PC-9 (cell line): ENCODE measurements at regions not wholly inside any gene's neighbourhood (a gene's known extent, or its start where the extent isn't known, plus 50 kb on each side); places are given as distances from the start of the nearest gene placed in this dataset.

Experiments used
- BruUV-seq: library from RNA; stranded (reverse); fragments of 400-500 nt; replicated peaks from 2 replicates; lab custom pipeline; 2021; lab: Mats Ljungman, UMichigan
- CTCF ChIA-PET: fragments of 300-600 bp; sonication (Branson Sonifier 250); formaldehyde crosslinking; loops from one replicate; lab custom pipeline; 2022; ENCODE audit warnings: antibody characterized with exemption; lab: Charles Lee
- POLR2A ChIA-PET: fragments of 300-600 bp; sonication (Branson Sonifier 250); formaldehyde crosslinking; loops from one replicate; lab custom pipeline; 2022; ENCODE audit warnings: antibody characterized with exemption; ENCODE audit not compliant: unreplicated experiment; lab: Charles Lee
- DNase-seq, 2 experiments: peaks; one replicate each; pipeline versions ENCODE4 v3.0.0 to v3.0.0-alpha.2; 2015 to 2022; ENCODE audit warnings: mixed read lengths in 1 of 2
- H2AFZ ChIP-seq: fragments of 200-600 bp; sonication (generic); 2 replicates; pipeline ENCODE4 v1.8.1; 2017; ENCODE audit warnings: antibody characterized with exemption
- H3F3A ChIP-seq: fragments of 200-600 bp; sonication (generic); 2 replicates; pipeline ENCODE4 v1.8.1; 2017; ENCODE audit warnings: antibody characterized with exemption, mild to moderate bottlenecking, low read depth; ENCODE audit not compliant: insufficient read depth
- H3K27ac ChIP-seq: fragments of 200-600 bp; sonication (generic); 2 replicates; pipeline ENCODE4 v1.6.1; 2016; ENCODE audit warnings: mixed run types
- H3K27me3 ChIP-seq: fragments of 200-600 bp; sonication (generic); 2 replicates; pipeline ENCODE4 v1.6.1; 2016; ENCODE audit warnings: low read depth, mixed run types; ENCODE audit not compliant: insufficient read depth
- H3K36me3 ChIP-seq: fragments of 200-600 bp; sonication (generic); 2 replicates; pipeline ENCODE4 v1.6.1; 2016; ENCODE audit warnings: low read depth, mixed run types
- H3K4me1 ChIP-seq: fragments of 200-600 bp; sonication (generic); replicated peaks from 2 replicates; pipeline ENCODE4 v1.6.1; 2016; ENCODE audit warnings: mixed run types; ENCODE audit not compliant: insufficient read depth
- H3K4me2 ChIP-seq: fragments of 200-600 bp; sonication (generic); 2 replicates; pipeline ENCODE4 v1.6.1; 2017; ENCODE audit warnings: mixed run types
- H3K4me3 ChIP-seq: fragments of 200-600 bp; sonication (generic); 2 replicates; pipeline ENCODE4 v1.6.1; 2016; ENCODE audit warnings: mixed run types
- H3K79me2 ChIP-seq: fragments of 200-600 bp; sonication (generic); 2 replicates; pipeline ENCODE4 v1.6.1; 2017; ENCODE audit warnings: low read depth, mixed run types
- H3K9me2 ChIP-seq: fragments of 200-600 bp; sonication (generic); 2 replicates; pipeline ENCODE4 v1.8.1; 2017; ENCODE audit warnings: mild to moderate bottlenecking; ENCODE audit not compliant: insufficient read depth
- H3K9me3 ChIP-seq: fragments of 200-600 bp; sonication (generic); 2 replicates; pipeline ENCODE4 v1.8.1; 2016; ENCODE audit warnings: low read depth; ENCODE audit not compliant: insufficient read depth
- H4K20me1 ChIP-seq: fragments of 200-600 bp; sonication (generic); 2 replicates; pipeline ENCODE4 v1.8.1; 2017; ENCODE audit not compliant: insufficient read depth
- CTCF ChIP-seq: fragments of 200-600 bp; sonication (generic); conservative IDR thresholded peaks from 2 replicates; pipeline ENCODE4 v1.6.1; 2017; ENCODE audit warnings: mixed run types, antibody characterized with exemption, mild to moderate bottlenecking, moderate library complexity
- EZH2 ChIP-seq: fragments of 200-600 bp; sonication (generic); IDR thresholded peaks from 2 replicates; pipeline ENCODE4 v1.8.0; 2017; ENCODE audit warnings: antibody characterized with exemption, low read depth
- intact Hi-C: fragments of 100-400 bp; cut with micrococcal nuclease; formaldehyde crosslinking; loops from one replicate; pipeline ENCODE4 v1.10.0; 2022; ENCODE audit not compliant: unreplicated experiment

- Histone ChIP-seq H3K36me3 (no peaks in the 10 kb centered on the region), H3K4me3 (no peak overlapping the region), H3K79me2 (no peaks in the 10 kb centered on the region), H3K27me3 (no peaks in the 10 kb centered on the region), H2AFZ (peak overlapping the region; percentile 41; the same call in 1 of the 2 replicates), H3K9me3 (no peaks in the 10 kb centered on the region), H3K27ac (no peak overlapping the region), H3K4me1 (no peaks in the 10 kb centered on the region), H3K4me2 (no peak overlapping the region), H3K9me2 (no peaks in the 10 kb centered on the region), H4K20me1 (no peaks in the 10 kb centered on the region), H3F3A (no peaks in the 10 kb centered on the region)
- intact Hi-C loops = no loop called here
- CTCF ChIA-PET = interaction anchor here (0.7 kb wide), 1 partner anchor 1241 kb away, joined by 3 read pairs; no protein-coding TSS in a partner anchor
- no peak for DNase-seq
- no TSS peak for BruUV-seq
- POLR2A ChIA-PET = no interaction called here
- TF ChIP-seq EZH2 (no peak), CTCF (no peak)
Measured at GRCh38 chr13:54004026-54004699, 975.5 kb downstream of the OLFM4 start.

- CTCF ChIA-PET = no interaction called here
- TF ChIP-seq CTCF (no peak), EZH2 (no peak)
- POLR2A ChIA-PET = interaction anchor here (0.7 kb wide), 1 partner anchor 86 kb away, joined by 3 read pairs; no protein-coding TSS in a partner anchor
- no peak overlapping the region for H2AFZ ChIP-seq
- no peaks in the 10 kb centered on the region for H3K79me2 ChIP-seq
- no peak for DNase-seq
- H3K36me3 ChIP-seq = no peaks in the 10 kb centered on the region
- H4K20me1 ChIP-seq = no peaks in the 10 kb centered on the region
- no peaks in the 10 kb centered on the region for H3F3A ChIP-seq
- no peaks in the 10 kb centered on the region for H3K9me3 ChIP-seq
- BruUV-seq = no TSS peak
- H3K4me2 ChIP-seq = no peak overlapping the region
- no peaks in the 10 kb centered on the region for H3K4me1 ChIP-seq
- no peak overlapping the region for H3K4me3 ChIP-seq
- no peak overlapping the region for H3K27ac ChIP-seq
- H3K27me3 ChIP-seq = no peaks in the 10 kb centered on the region
- no peaks in the 10 kb centered on the region for H3K9me2 ChIP-seq
- intact Hi-C loops = no loop called here
Measured at GRCh38 chr13:54016542-54016941, 987.9 kb downstream of the OLFM4 start.

- ChIA-PET POLR2A (no interaction called here), CTCF (no interaction called here)
Measured at GRCh38 chr13:54018485-54018884, 989.9 kb downstream of the OLFM4 start.

More at GRCh38 chr13:54018485-54018884, 989.9 kb downstream of the OLFM4 start:
- intact Hi-C loops = no loop called here
- DNase-seq = no peak
- no peaks in the 10 kb centered on the region for H3K36me3 ChIP-seq
- TF ChIP-seq CTCF (no peak), EZH2 (no peak)
- H3K4me2 ChIP-seq = no peak overlapping the region
- no peaks in the 10 kb centered on the region for H3K9me2 ChIP-seq
- no peaks in the 10 kb centered on the region for H3K79me2 ChIP-seq
- no peaks in the 10 kb centered on the region for H4K20me1 ChIP-seq
- H2AFZ ChIP-seq = no peak overlapping the region
- no peaks in the 10 kb centered on the region for H3K4me1 ChIP-seq
- no peaks in the 10 kb centered on the region for H3K27me3 ChIP-seq
- H3K27ac ChIP-seq = no peak overlapping the region
- no peak overlapping the region for H3K4me3 ChIP-seq
- H3F3A ChIP-seq = no peaks in the 10 kb centered on the region
- no peaks in the 10 kb centered on the region for H3K9me3 ChIP-seq
- no TSS peak for BruUV-seq
